Lower leg skin (tissue), 3 donors: ENCODE measurements at regions not wholly inside any gene's neighbourhood (a gene's known extent, or its start where the extent isn't known, plus 50 kb on each side); places are given as distances from the start of the nearest gene placed in this dataset.

Source experiments
- CTCF ChIP-seq, 3 donors: fragments of 450-650 bp; IDR thresholded peaks; one replicate each; pipeline ENCODE4 v1.5.1; 2016; ENCODE audit warnings: antibody characterized with exemption in 3 of 3, mild to moderate bottlenecking in 3 of 3, moderate library complexity in 2 of 3
- POLR2A ChIP-seq, 2 donors: fragments of 450-650 bp; IDR thresholded peaks; one replicate each; pipeline ENCODE4 v1.6.1; 2016 to 2017; ENCODE audit warnings: antibody characterized with exemption in 2 of 2, mild to moderate bottlenecking in 1 of 2, moderate library complexity in 1 of 2

DNA sequence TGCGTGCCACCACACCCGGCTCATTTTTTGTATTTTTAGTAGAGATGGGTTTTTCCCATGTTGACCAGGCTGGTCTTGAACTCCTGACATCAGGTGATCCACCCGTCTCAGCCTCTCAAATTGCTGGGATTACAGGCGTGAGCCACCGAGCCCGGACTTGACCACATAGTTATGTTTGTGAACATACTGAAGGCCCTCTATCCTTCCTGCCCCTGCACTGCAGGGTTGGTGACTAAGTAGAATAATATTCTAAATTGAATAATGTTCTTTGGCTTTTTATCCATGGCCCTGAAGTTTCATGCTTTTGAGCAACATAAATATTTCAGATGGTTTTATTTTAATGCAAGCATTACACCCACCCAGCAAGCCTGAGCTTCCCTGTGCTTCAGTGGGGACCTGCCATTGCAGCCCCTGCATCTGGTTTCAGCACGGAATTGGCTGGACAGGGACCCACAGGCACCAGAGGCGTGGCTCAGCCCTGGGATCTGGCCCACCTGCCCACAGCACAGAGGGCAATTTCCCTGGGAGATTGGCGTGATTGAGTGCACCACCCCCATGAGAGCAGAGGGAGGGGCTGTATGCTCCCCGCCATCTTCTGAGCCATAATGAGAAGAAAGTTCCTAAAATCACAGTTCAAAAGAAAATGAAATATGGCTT is 460.5 kb downstream of the BRD1 start:
- TF ChIP-seq CTCF (IDR thresholded peaks at IDR 0.05) (no peak), POLR2A (IDR thresholded peaks at IDR 0.05) (no peak)
